Hindlimb muscle (tissue), 1 donor: ENCODE measurements at regions not wholly inside any gene's neighbourhood (a gene's known extent, or its start where the extent isn't known, plus 50 kb on each side); places are given as distances from the start of the nearest gene placed in this dataset.
"Not testable (repeated sequence)": the region's sequence is repeated elsewhere in the genome, so short reads cannot be mapped to it uniquely, and the experiment has no call there.

ENCODE experiments used
- DNase-seq: peaks from one replicate; pipeline ENCODE4 v3.0.0-alpha.2; 2013

- DNase-seq = no peak
Measured at GRCh38 chr16:14384745-14385144, 245.3 kb downstream of the PARN start.

- not testable (repeated sequence) for DNase-seq
Measured at GRCh38 chr16:14383844-14384243, 246.2 kb downstream of the PARN start.

DNA sequence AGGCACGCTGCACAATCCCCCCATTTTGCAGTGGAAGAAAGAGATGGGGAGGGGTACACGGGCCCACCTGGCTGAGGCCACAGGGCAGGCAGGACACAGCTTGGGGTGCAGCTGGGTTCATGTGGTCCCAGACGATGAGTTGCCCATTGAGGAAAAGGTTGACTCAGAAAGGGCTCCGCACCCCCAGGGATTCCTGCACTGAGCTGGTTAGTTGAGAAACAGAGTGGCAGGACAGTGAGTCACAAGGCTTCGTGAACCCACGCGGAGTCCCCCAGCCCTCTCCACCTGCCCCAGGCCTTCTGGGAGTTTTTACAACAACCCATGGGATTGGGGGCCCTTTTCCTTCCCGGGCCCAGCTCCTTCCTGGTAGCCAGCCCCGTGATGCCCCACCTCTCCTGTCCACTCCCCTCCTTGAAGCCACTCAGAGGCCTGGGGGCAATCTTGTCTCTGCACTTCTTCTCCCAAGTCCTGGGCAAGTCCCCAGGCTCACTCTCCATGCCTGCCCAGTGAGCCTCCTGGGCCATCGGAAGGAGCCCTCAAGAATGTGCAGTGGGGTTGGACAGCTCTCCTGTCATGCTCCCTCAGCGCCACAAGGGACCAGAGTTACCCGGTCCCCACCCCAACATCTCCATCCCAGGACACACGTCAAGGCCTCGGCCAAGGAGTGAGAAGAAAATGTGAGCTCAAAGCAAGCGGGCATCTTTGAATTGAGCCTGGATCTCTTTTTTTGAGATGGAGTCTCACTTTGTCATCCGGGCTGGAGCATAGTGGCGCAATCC lies 251.2 kb downstream of the PARN start:
- DNase-seq = no peak

- DNase-seq = no peak
Measured at GRCh38 chr16:14378131-14378551, 251.9 kb downstream of the PARN start.

GRCh38 chr16:14377326-14377725 lies 252.7 kb downstream of the PARN start:
- no peak for DNase-seq

GRCh38 chr16:14375132-14375491 lies 254.9 kb downstream of the PARN start:
- no peak for DNase-seq

- no peak for DNase-seq
Measured at GRCh38 chr16:14374451-14375131, 255.5 kb downstream of the PARN start.

DNA sequence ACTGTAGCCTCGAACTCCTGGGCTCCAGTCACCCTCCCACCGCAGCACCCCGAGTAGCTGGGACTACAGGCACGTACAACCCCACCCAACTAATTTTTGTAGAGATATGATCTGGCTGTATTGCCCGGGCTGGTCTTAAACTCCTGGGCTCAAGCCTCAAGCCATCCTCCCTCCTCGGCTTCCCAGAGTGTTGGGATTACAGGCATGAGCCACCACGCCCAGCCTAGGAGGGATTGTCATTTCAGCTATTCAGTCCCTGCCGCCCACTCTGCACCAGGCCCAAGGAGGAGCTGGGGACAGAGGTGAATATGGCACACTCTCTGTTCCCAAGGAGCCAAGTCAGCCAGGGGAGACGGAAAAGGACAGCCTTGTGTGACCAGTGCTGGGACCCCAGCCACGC lies 256.2 kb downstream of the PARN start:
- no peak for DNase-seq

DNA sequence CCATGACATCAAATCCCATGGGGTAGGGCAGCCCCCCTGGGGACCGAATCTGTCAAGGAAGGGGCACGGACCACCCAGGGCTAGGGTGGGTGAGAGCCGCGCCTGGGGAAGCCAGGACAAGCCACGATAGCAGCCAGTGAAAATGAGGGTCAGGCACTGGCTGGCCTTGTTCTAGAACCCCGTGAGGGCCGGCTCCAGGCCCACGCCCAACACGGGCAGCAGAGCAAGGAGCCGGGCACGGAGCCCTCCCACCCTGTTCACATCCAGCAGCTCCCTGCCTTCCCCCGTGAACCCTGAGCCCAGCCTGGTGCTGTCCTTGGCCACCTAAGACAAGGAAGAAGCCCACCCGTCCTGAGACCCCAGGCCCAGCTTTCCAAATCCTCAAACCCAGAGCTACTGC lies 256.7 kb downstream of the PARN start:
- DNase-seq = no peak

- no peak for DNase-seq
Measured at GRCh38 chr16:14372471-14372870, 257.6 kb downstream of the PARN start.

DNA sequence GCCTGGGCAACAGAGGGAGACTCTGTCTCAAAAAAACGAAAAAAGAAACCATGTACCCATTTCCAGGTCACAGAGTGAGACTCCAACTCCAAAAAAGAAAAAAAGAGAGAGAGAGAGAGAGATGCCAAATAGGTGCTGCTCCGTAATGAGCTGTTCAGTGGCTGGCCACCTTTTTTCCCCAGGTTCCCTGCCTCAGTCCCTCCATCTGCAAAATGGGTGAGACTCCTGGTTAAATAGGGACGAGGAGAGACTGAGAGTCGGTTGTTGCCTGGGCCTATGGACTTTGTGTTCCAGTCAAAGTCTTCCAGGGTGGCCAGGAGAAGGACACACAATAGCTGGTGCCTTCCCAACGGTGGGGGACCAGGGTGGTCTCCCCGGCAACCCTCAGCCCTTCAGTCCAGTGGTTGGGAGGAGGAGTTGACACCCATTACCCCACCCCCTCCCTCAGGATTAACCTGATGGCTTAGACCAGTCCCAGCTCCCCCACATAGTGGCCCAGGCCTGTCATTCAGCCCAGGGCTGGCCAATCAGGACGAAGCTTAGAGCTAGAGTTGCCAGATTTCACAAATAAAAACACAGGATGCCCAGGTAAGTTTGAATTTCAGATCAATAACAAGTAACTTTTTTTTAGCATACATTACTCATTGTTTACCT lies 258.2 kb downstream of the PARN start:
- no peak for DNase-seq

DNA sequence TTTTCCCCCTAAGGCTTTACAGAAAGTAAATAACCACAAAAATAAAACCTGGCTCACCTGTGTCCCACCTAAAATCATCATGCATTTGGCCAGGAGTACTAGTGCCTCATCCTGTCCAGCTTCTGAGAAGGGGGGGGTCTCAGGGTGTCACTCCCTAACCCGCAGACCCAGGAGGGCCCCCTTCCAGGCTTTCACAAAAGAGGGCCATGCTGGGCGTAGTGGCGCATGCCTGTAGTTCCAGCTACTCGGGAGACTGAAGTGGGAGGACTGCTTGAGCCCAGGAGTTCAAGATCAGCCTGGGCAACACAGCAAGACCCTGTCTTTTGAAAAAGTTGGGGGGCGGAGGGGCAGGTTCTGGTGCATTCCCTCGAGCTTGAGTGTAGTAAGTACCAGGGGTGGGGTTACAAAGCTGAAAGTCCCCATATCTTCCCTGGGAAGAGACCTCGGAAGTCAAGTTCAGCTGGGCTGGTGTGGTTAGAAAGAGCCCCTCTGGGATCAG lies 259.3 kb downstream of the PARN start:
- DNase-seq = no peak

GRCh38 chr16:14369734-14370598 lies 260.1 kb downstream of the PARN start:
- no peak for DNase-seq

DNA sequence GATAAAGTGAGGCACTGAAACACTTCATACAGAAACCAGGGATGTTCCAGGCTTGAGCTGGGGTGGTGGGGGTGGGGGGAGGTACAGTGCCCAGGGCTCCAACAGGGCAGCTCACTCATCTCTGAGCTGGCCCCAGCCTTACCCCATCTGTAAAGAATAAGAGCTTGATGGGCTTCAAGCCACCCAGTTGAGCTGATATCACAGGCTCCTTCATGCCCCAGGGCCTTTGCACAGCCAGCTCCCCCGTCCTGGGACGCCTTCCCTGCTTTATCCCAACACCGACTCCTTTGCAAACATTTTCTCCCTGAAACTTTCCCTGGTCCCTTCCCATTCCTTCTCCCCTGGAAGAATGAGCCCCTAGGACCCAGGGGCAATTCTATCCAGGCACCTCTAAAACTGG lies 261.7 kb downstream of the PARN start:
- no peak for DNase-seq

DNA sequence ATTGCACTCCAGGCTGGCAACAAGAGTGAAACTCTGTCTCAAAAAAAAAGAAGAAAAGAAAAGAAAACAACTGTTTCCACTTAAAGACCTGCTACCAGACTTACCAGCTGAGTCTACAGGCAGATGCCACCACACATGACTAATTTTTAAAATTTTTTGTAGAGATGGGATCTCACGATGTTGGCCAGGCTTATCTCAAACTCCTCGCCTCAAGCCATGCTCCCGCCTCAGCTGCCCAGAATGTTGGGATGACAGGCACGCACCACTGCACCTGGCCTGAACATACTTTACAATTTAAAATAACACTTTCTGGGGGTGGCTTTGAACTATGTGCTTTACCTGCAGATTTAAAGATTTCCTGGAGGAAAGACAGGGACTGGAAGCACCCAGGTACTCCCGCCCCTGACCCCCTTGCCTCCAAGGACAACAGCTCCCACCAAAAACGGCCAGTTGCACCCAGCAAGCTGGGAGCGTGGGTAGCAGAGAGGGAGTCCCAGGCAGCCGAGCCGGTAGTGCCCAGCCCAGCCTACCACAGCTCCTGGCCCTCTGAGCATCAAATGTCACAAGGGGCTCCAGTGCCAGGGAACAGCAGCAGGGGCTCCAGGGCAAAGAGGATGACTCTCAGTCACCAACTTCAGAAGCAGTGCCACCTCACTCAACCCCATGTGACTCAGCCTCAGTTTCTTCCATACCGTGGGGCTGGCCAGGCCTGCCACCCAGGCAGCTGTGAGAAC lies 262.9 kb downstream of the PARN start:
- no peak for DNase-seq

GRCh38 chr16:14366447-14366846 lies 263.6 kb downstream of the PARN start:
- DNase-seq = no peak

GRCh38 chr16:14365200-14365851 lies 264.7 kb downstream of the PARN start:
- no peak for DNase-seq

GRCh38 chr16:14364386-14365199 lies 265.5 kb downstream of the PARN start:
- DNase-seq = no peak

DNA sequence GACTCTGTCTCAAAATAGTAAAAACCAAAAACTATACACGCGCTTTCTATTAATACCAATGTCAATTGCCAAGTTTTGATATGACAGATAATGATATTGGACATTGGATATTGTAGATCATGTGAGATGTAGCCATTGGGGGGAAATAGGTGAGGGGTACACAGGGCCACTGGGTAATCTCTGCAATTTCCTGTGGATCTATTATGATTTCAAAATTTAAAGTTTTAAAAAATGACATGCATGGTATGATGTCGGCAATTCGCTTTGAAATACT lies 266.0 kb downstream of the PARN start:
- DNase-seq = no peak

- peak; percentile 46 for DNase-seq
Measured at GRCh38 chr16:14362774-14363371, 267.2 kb downstream of the PARN start.
